ENCODE measurements at regions not wholly inside any gene's neighbourhood (a gene's known extent, or its start where the extent isn't known, plus 50 kb on each side); places are given as distances from the start of the nearest gene placed in this dataset.
"Not testable (repeated sequence)": the region's sequence is repeated elsewhere in the genome, so short reads cannot be mapped to it uniquely, and the experiment has no call there.

- H4K91ac ChIP-seq (ENCODE audit: low read depth, low read length, poor library complexity); DNase-seq (ENCODE audit: low spot score); H3K18ac ChIP-seq (ENCODE audit: low read length); H2BK5ac ChIP-seq (ENCODE audit: low read length); H3K4ac ChIP-seq (ENCODE audit: low read length); H2AFZ ChIP-seq (ENCODE audit: low read length); H2BK120ac ChIP-seq (ENCODE audit: low read depth, low read length); H3K79me1 ChIP-seq (ENCODE audit: low read depth, low read length); H3K4me3 ChIP-seq (ENCODE audit: low read length in 2 of 2); H2AK5ac ChIP-seq (ENCODE audit: low read depth, low read length); H3K9ac ChIP-seq (ENCODE audit: low read depth, low read length, poor library complexity); H4K8ac ChIP-seq (ENCODE audit: low read depth, low read length); H3K36me3 ChIP-seq (replicated peaks in 1 of 2; ENCODE audit: control insufficient read depth in 2 of 2, insufficient read depth in 2 of 2, low read length in 2 of 2); H3K9me3 ChIP-seq (replicated peaks in 1 of 2; ENCODE audit: control insufficient read depth in 2 of 2, insufficient read depth in 1 of 2, low read depth in 1 of 2, low read length in 2 of 2); H3K4me2 ChIP-seq (ENCODE audit: insufficient read depth, low read length, poor library complexity, severe bottlenecking); H3K27me3 ChIP-seq (ENCODE audit: control insufficient read depth in 3 of 3, insufficient read depth in 3 of 3, low read depth in 1 of 3, low read length in 3 of 3); H3K4me1 ChIP-seq (ENCODE audit: control insufficient read depth in 2 of 2, insufficient read depth in 1 of 2, low read depth in 1 of 2, low read length in 2 of 2); H3K27ac ChIP-seq (replicated peaks; ENCODE audit: low read length): not testable (repeated sequence)
- H3K14ac ChIP-seq (ENCODE audit: low read length) = peak overlapping the region; percentile 71
- H2BK15ac ChIP-seq (ENCODE audit: low read length) = peak overlapping the region; percentile 65
- H2BK12ac ChIP-seq (ENCODE audit: low read length) = peak overlapping the region; percentile 41
- H3K23ac ChIP-seq (ENCODE audit: low read depth, low read length, poor library complexity) = peak overlapping the region; percentile 1
- no CpG with 5 or more reads among the region's 31 CpGs for WGBS, 2 donors (ENCODE audit: extremely low coverage in 2 of 2, insufficient read length in 2 of 2, insufficient replicate concordance in 1 of 2)
Observed at GRCh38 chr6:168842632-168843212, 401.7 kb downstream of the SMOC2 start.

- Histone ChIP-seq H3K27ac (replicated peaks; ENCODE audit: low read length) (no peak overlapping the region), H4K8ac (ENCODE audit: low read depth, low read length) (no peak overlapping the region), H3K4me2 (ENCODE audit: insufficient read depth, low read length, poor library complexity, severe bottlenecking) (no peak overlapping the region), H4K91ac (ENCODE audit: low read depth, low read length, poor library complexity) (peak overlapping the region; percentile 85), H3K18ac (ENCODE audit: low read length) (peak overlapping the region; percentile 65), H2BK120ac (ENCODE audit: low read depth, low read length) (no peak overlapping the region), H3K23ac (ENCODE audit: low read depth, low read length, poor library complexity) (peak overlapping the region; percentile 93), H2AK5ac (ENCODE audit: low read depth, low read length) (peak overlapping the region; percentile 63), H3K79me1 (ENCODE audit: low read depth, low read length) (peaks cover 2% of the 10 kb centered on the region), H3K14ac (ENCODE audit: low read length) (no peak overlapping the region), H3K4me3 (ENCODE audit: low read length in 2 of 2) (no peak overlapping the region), H2BK12ac (ENCODE audit: low read length) (no peak overlapping the region), H3K36me3 (replicated peaks in 1 of 2; ENCODE audit: control insufficient read depth in 2 of 2, insufficient read depth in 2 of 2, low read length in 2 of 2) (no peaks in the 10 kb centered on the region), H3K4ac (ENCODE audit: low read length) (peak overlapping the region; percentile 23), H3K9ac (ENCODE audit: low read depth, low read length, poor library complexity) (no peak overlapping the region), H3K9me3 (replicated peaks in 1 of 2; ENCODE audit: control insufficient read depth in 2 of 2, insufficient read depth in 1 of 2, low read depth in 1 of 2, low read length in 2 of 2) (peaks cover 0 to 2% of the 10 kb centered on the region in 2 donors), H2BK15ac (ENCODE audit: low read length) (peak overlapping the region; percentile 67), H3K4me1 (ENCODE audit: control insufficient read depth in 2 of 2, insufficient read depth in 1 of 2, low read depth in 1 of 2, low read length in 2 of 2) (peaks cover 13 to 15% of the 10 kb centered on the region in 2 donors), H3K27me3 (ENCODE audit: control insufficient read depth in 3 of 3, insufficient read depth in 3 of 3, low read depth in 1 of 3, low read length in 3 of 3) (no peaks in the 10 kb centered on the region), H2BK5ac (ENCODE audit: low read length) (peak overlapping the region; percentile 53), H2AFZ (ENCODE audit: low read length) (peak overlapping the region; percentile 7)
- no CpG with 5 or more reads among the region's 15 CpGs for WGBS, 2 donors (ENCODE audit: extremely low coverage in 2 of 2, insufficient read length in 2 of 2, insufficient replicate concordance in 1 of 2)
- DNase-seq (ENCODE audit: low spot score) = no peak
Observed at GRCh38 chr6:168841609-168842278, 400.8 kb downstream of the SMOC2 start.

- peak overlapping the region; percentile 93 for H3K23ac ChIP-seq (ENCODE audit: low read depth, low read length, poor library complexity)
- H3K36me3 ChIP-seq (replicated peaks in 1 of 2; ENCODE audit: control insufficient read depth in 2 of 2, insufficient read depth in 2 of 2, low read length in 2 of 2); H2BK120ac ChIP-seq (ENCODE audit: low read depth, low read length); H2BK12ac ChIP-seq (ENCODE audit: low read length); H4K91ac ChIP-seq (ENCODE audit: low read depth, low read length, poor library complexity); H3K4me3 ChIP-seq (ENCODE audit: low read length in 2 of 2); H2BK5ac ChIP-seq (ENCODE audit: low read length); H3K9me3 ChIP-seq (replicated peaks in 1 of 2; ENCODE audit: control insufficient read depth in 2 of 2, insufficient read depth in 1 of 2, low read depth in 1 of 2, low read length in 2 of 2); H3K4ac ChIP-seq (ENCODE audit: low read length); H3K4me2 ChIP-seq (ENCODE audit: insufficient read depth, low read length, poor library complexity, severe bottlenecking); H2AFZ ChIP-seq (ENCODE audit: low read length); H3K27me3 ChIP-seq (ENCODE audit: control insufficient read depth in 3 of 3, insufficient read depth in 3 of 3, low read depth in 1 of 3, low read length in 3 of 3); H3K79me1 ChIP-seq (ENCODE audit: low read depth, low read length); DNase-seq (ENCODE audit: low spot score); H3K27ac ChIP-seq (replicated peaks; ENCODE audit: low read length); H3K9ac ChIP-seq (ENCODE audit: low read depth, low read length, poor library complexity): not testable (repeated sequence)
- H3K14ac ChIP-seq (ENCODE audit: low read length) = peak overlapping the region; percentile 71
- H4K8ac ChIP-seq (ENCODE audit: low read depth, low read length) = peak overlapping the region; percentile 17
- no CpG with 5 or more reads among the region's 40 CpGs for WGBS, 2 donors (ENCODE audit: extremely low coverage in 2 of 2, insufficient read length in 2 of 2, insufficient replicate concordance in 1 of 2)
- peak overlapping the region; percentile 67 for H2BK15ac ChIP-seq (ENCODE audit: low read length)
- H3K4me1 ChIP-seq (ENCODE audit: control insufficient read depth in 2 of 2, insufficient read depth in 1 of 2, low read depth in 1 of 2, low read length in 2 of 2) = peaks cover 13 to 15% of the 10 kb centered on the region in 2 donors
- H3K18ac ChIP-seq (ENCODE audit: low read length) = peak overlapping the region; percentile 65
- H2AK5ac ChIP-seq (ENCODE audit: low read depth, low read length) = peak overlapping the region; percentile 63
Observed at GRCh38 chr6:168840932-168841331, 399.9 kb downstream of the SMOC2 start.

GRCh38 chr6:168840299-168840698, 399.3 kb downstream of the SMOC2 start:
- H2AFZ ChIP-seq (ENCODE audit: low read length); H2BK5ac ChIP-seq (ENCODE audit: low read length); H3K9me3 ChIP-seq (replicated peaks in 1 of 2; ENCODE audit: control insufficient read depth in 2 of 2, insufficient read depth in 1 of 2, low read depth in 1 of 2, low read length in 2 of 2); H2BK12ac ChIP-seq (ENCODE audit: low read length); H3K36me3 ChIP-seq (replicated peaks in 1 of 2; ENCODE audit: control insufficient read depth in 2 of 2, insufficient read depth in 2 of 2, low read length in 2 of 2); H4K8ac ChIP-seq (ENCODE audit: low read depth, low read length); H2BK120ac ChIP-seq (ENCODE audit: low read depth, low read length); H3K14ac ChIP-seq (ENCODE audit: low read length); H3K79me1 ChIP-seq (ENCODE audit: low read depth, low read length); H3K23ac ChIP-seq (ENCODE audit: low read depth, low read length, poor library complexity); DNase-seq (ENCODE audit: low spot score); H2AK5ac ChIP-seq (ENCODE audit: low read depth, low read length); H3K18ac ChIP-seq (ENCODE audit: low read length); H4K91ac ChIP-seq (ENCODE audit: low read depth, low read length, poor library complexity); H2BK15ac ChIP-seq (ENCODE audit: low read length); H3K27me3 ChIP-seq (ENCODE audit: control insufficient read depth in 3 of 3, insufficient read depth in 3 of 3, low read depth in 1 of 3, low read length in 3 of 3); H3K27ac ChIP-seq (replicated peaks; ENCODE audit: low read length); H3K4ac ChIP-seq (ENCODE audit: low read length); H3K4me2 ChIP-seq (ENCODE audit: insufficient read depth, low read length, poor library complexity, severe bottlenecking); H3K4me3 ChIP-seq (ENCODE audit: low read length in 2 of 2); H3K9ac ChIP-seq (ENCODE audit: low read depth, low read length, poor library complexity): not testable (repeated sequence)
- peaks cover 13 to 14% of the 10 kb centered on the region in 2 donors for H3K4me1 ChIP-seq (ENCODE audit: control insufficient read depth in 2 of 2, insufficient read depth in 1 of 2, low read depth in 1 of 2, low read length in 2 of 2)
- no CpG with 5 or more reads among the region's 25 CpGs for WGBS, 2 donors (ENCODE audit: extremely low coverage in 2 of 2, insufficient read length in 2 of 2, insufficient replicate concordance in 1 of 2)

All from neuronal stem cell (in vitro differentiated cells).